ENCODE measurements at regions not wholly inside any gene's neighbourhood (a gene's known extent, or its start where the extent isn't known, plus 50 kb on each side); places are given as distances from the start of the nearest gene placed in this dataset.
"Not testable (repeated sequence)": the region's sequence is repeated elsewhere in the genome, so short reads cannot be mapped to it uniquely, and the experiment has no call there.

GRCh38 chr21:9758888-9759287, 762.5 kb upstream of the TPTE start:
- TF ChIP-seq, protein P1, sequence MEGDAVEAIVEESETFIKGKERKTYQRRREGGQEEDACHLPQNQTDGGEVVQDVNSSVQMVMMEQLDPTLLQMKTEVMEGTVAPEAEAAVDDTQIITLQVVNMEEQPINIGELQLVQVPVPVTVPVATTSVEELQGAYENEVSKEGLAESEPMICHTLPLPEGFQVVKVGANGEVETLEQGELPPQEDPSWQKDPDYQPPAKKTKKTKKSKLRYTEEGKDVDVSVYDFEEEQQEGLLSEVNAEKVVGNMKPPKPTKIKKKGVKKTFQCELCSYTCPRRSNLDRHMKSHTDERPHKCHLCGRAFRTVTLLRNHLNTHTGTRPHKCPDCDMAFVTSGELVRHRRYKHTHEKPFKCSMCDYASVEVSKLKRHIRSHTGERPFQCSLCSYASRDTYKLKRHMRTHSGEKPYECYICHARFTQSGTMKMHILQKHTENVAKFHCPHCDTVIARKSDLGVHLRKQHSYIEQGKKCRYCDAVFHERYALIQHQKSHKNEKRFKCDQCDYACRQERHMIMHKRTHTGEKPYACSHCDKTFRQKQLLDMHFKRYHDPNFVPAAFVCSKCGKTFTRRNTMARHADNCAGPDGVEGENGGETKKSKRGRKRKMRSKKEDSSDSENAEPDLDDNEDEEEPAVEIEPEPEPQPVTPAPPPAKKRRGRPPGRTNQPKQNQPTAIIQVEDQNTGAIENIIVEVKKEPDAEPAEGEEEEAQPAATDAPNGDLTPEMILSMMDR (IDR thresholded peaks at IDR 0.05): no peak
- CTCF ChIA-PET: no interaction called here

DNA sequence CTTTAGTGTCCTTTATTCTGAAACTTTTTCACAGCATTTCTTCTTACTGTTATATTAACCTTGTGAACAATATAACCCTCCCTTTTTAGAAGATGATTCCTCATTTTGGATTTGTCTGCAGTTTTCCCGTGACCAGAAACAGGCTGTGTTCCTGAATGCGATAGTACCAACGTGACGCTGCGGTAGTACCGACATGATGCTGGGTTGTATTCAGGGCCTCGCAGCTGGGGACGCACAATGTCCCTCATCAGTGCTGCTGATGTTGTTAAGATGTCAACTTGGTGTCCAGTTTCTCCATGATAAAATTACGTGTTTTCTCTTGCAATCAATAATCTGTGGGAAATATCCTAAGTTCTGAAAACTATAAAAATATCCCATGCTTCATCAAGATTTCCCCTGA, 761.4 kb upstream of the TPTE start:
- DNase-seq: no peak
- intact Hi-C loops (cut with micrococcal nuclease): no loop called here
- CTCF ChIA-PET: no interaction called here
- no peak for ATAC-seq (ENCODE audit: low read depth)
- Mint-ChIP-seq H3K9me3 (no peaks in the 10 kb centered on the region), H3K27me3 (no peaks in the 10 kb centered on the region), H3K36me3 (ENCODE audit: low read depth) (no peaks in the 10 kb centered on the region), H3K4me3 (no peak overlapping the region), H3K27ac (no peak overlapping the region), H3K4me1 (no peaks in the 10 kb centered on the region)
- POLR2A ChIA-PET: no interaction called here
- TF ChIP-seq, protein P1 (IDR thresholded peaks at IDR 0.05): no peak

More at GRCh38 chr21:9758888-9759287, 762.5 kb upstream of the TPTE start:
- H3K9me3 Mint-ChIP-seq: peaks cover 3% of the 10 kb centered on the region
- no peaks in the 10 kb centered on the region for H3K36me3 Mint-ChIP-seq (ENCODE audit: low read depth)
- H3K4me1 Mint-ChIP-seq: no peaks in the 10 kb centered on the region
- POLR2A ChIA-PET: no interaction called here
- DNase-seq (no peak), ATAC-seq (ENCODE audit: low read depth) (no peak)
- H3K27ac Mint-ChIP-seq: no peak overlapping the region
- H3K4me3 Mint-ChIP-seq: no peak overlapping the region
- no peaks in the 10 kb centered on the region for H3K27me3 Mint-ChIP-seq
- intact Hi-C loops (cut with micrococcal nuclease): no loop called here

DNA sequence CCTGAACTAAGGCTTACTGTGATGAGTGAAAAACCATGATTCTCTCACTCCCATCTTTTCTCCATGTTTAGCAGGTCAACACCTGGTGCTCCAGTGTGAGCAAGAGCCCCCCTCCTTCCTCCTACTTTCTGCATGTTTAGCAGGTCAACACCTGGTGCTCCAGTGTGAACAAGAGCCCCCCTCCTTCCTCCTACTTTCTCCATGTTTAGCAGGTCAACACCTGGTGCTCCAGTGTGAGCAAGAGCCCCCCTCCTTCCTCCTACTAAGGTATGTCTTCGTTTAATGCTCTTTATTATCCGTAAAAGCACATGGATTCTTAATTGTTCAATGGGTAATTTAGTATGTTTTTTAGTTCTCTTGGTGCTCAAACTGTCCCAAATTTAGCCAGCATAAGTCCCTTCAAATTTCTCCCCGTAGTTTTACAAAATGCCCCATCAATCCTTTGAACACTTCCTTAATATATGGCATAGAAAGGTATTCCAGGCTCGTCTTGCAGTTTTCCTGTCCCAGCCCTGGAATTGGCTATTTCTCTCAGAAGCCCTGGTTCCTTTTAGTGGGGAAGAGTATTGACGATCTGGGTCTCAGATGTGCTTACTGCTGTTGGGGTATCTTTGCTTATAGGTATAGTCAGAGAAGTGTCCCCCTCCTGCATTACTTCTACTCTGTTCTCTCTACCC, 760.8 kb upstream of the TPTE start:
- Mint-ChIP-seq H3K4me1 (no peaks in the 10 kb centered on the region), H3K27ac (no peak overlapping the region), H3K27me3 (no peaks in the 10 kb centered on the region), H3K9me3 (no peaks in the 10 kb centered on the region), H3K4me3 (no peak overlapping the region), H3K36me3 (ENCODE audit: low read depth) (no peaks in the 10 kb centered on the region)
- intact Hi-C loops (cut with micrococcal nuclease): no loop called here
- TF ChIP-seq, protein P1 (IDR thresholded peaks at IDR 0.05): no peak
- CTCF ChIA-PET: no interaction called here
- ATAC-seq (ENCODE audit: low read depth) (no peak), DNase-seq (no peak)
- POLR2A ChIA-PET: no interaction called here

DNA sequence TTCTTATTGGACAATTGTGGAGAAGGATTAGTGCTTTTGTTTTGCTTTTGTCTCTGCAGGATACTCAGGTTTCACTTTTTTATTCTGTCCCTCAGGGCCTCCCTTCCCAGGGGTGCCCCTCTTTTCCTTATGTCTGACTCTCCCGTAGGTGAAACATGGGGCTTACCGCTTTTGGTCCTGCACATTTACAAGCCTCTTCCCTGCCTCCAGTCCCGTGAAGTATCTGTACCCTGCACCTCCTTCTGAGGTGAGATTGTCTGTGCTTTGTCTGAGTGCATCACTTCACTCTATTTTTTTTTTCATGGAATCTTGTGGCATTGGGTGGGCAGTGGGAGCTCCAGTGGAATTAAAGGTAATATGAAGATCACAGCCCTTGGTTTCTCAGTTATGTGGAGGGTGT, 758.1 kb upstream of the TPTE start:
- no peaks in the 10 kb centered on the region for H3K4me1 Mint-ChIP-seq
- H3K27ac Mint-ChIP-seq: no peak overlapping the region
- no peaks in the 10 kb centered on the region for H3K9me3 Mint-ChIP-seq
- no peaks in the 10 kb centered on the region for H3K27me3 Mint-ChIP-seq
- no peak for ATAC-seq (ENCODE audit: low read depth)
- DNase-seq: no peak
- TF ChIP-seq, protein P1 (IDR thresholded peaks at IDR 0.05): no peak
- ChIA-PET CTCF (no interaction called here), POLR2A (no interaction called here)
- intact Hi-C loops (cut with micrococcal nuclease): no loop called here
- H3K36me3 Mint-ChIP-seq (ENCODE audit: low read depth): no peaks in the 10 kb centered on the region
- no peak overlapping the region for H3K4me3 Mint-ChIP-seq

DNA sequence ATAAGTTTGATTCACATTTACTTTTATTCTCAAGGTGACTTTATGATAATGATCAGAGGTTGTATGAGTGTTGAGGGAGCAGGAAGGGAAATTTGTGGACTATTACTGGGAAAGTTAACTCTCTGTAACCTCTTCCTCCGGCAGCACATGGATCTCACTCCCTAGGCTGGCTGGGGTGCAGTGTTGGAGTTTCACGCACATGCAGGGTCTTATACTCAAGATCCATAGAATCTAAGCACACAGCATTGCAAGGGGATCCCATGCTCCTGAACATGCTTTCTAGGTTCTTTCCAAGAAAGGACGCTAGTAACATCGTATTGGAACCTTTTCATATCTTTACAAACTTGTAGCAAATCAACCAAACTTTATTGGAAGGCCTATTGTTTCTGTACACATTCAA, 757.6 kb upstream of the TPTE start:
- TF ChIP-seq, protein P1 (IDR thresholded peaks at IDR 0.05): no peak
- Mint-ChIP-seq H3K36me3 (ENCODE audit: low read depth) (no peaks in the 10 kb centered on the region), H3K4me1 (no peaks in the 10 kb centered on the region), H3K27ac (no peak overlapping the region), H3K9me3 (no peaks in the 10 kb centered on the region), H3K27me3 (no peaks in the 10 kb centered on the region), H3K4me3 (no peak overlapping the region)
- ChIA-PET CTCF (no interaction called here), POLR2A (no interaction called here)
- intact Hi-C loops (cut with micrococcal nuclease): no loop called here
- DNase-seq: no peak
- ATAC-seq (ENCODE audit: low read depth): no peak

DNA sequence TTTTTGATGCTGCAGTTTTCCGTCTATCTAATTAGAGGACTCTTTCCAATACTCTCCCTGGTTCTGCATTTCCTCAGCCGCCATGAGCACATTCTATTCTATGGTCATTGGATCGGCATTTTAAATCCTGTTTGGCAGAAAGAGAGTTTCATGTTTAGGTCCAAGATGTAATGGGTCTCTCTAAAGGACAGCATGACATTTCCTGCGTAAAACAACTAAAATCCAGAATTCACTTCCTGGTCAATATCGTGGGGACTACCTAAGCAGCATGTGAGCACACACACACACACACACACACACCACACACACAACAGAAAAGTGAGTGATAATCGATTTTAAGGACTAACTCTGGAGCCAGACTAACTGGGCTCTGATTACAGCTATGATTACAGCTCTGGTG, 757.1 kb upstream of the TPTE start:
- H3K27ac Mint-ChIP-seq; CTCF ChIA-PET; DNase-seq; POLR2A ChIA-PET; H3K4me1 Mint-ChIP-seq; H3K9me3 Mint-ChIP-seq; H3K36me3 Mint-ChIP-seq (ENCODE audit: low read depth); intact Hi-C loops (cut with micrococcal nuclease); H3K27me3 Mint-ChIP-seq; ATAC-seq (ENCODE audit: low read depth); H3K4me3 Mint-ChIP-seq: not testable (repeated sequence)

- DNase-seq, H3K4me3 Mint-ChIP-seq, CTCF ChIA-PET: not testable (repeated sequence)
These were observed 755.8 kb upstream of the TPTE start for GRCh38 chr21:9765538-9765937.

GRCh38 chr21:9766890-9767591, 754.3 kb upstream of the TPTE start:
- ATAC-seq (ENCODE audit: low read depth); POLR2A ChIA-PET; H3K27ac Mint-ChIP-seq; CTCF ChIA-PET; H3K4me3 Mint-ChIP-seq; H3K36me3 Mint-ChIP-seq (ENCODE audit: low read depth); H3K9me3 Mint-ChIP-seq; H3K4me1 Mint-ChIP-seq; DNase-seq; intact Hi-C loops (cut with micrococcal nuclease); H3K27me3 Mint-ChIP-seq: not testable (repeated sequence)

More at GRCh38 chr21:9765538-9765937, 755.8 kb upstream of the TPTE start:
- intact Hi-C loops (cut with micrococcal nuclease); ATAC-seq (ENCODE audit: low read depth); H3K4me1 Mint-ChIP-seq; H3K27me3 Mint-ChIP-seq; H3K36me3 Mint-ChIP-seq (ENCODE audit: low read depth); H3K9me3 Mint-ChIP-seq; POLR2A ChIA-PET; H3K27ac Mint-ChIP-seq: not testable (repeated sequence)
